ENCODE measurements at regions not wholly inside any gene's neighbourhood (a gene's known extent, or its start where the extent isn't known, plus 50 kb on each side); places are given as distances from the start of the nearest gene placed in this dataset.

- TF ChIP-seq POLR2AphosphoS5 (IDR thresholded peaks at IDR 0.05) = no peak
- TF ChIP-seq CTCF (IDR thresholded peaks at IDR 0.05 in 8 of 11, conservative IDR thresholded peaks at IDR 0.05 in 3 of 11) = no peak
- TF ChIP-seq POLR2A (IDR thresholded peaks at IDR 0.05) = no peak
These were observed 393.7 kb upstream of the CPEB2 start for GRCh38 chr4:14608630-14609029.

Measured in spleen (tissue), 7 donors.